HepG2 (cell line): ENCODE measurements at regions not wholly inside any gene's neighbourhood (a gene's known extent, or its start where the extent isn't known, plus 50 kb on each side); places are given as distances from the start of the nearest gene placed in this dataset.

Source experiments
- ATAC-seq: fragments of 200-7000 bp; cut with Tn5 transposase; 3 replicates; pipeline ENCODE4 v1.9.1; 2020; ENCODE audit warnings: mild to moderate bottlenecking, moderate library complexity
- BruUV-seq: library from RNA; stranded (reverse); fragments of 400-500 nt; replicated peaks from 2 replicates; lab custom pipeline; 2021; lab: Mats Ljungman, UMichigan
- CTCF ChIA-PET: fragments of 300-600 bp; formaldehyde crosslinking; extraction: SDS; loops from one replicate; lab custom pipeline; 2021; ENCODE audit warnings: low total read pairs, inconsistent platforms, low intra/inter-chr PET ratio; lab: Yijun Ruan, JAX
- POLR2A ChIA-PET: fragments of 350-600 bp; sonication (Branson Sonifier 250); formaldehyde crosslinking; loops from one replicate; lab custom pipeline; 2020; ENCODE audit warnings: antibody characterized with exemption, inconsistent platforms; lab: Yijun Ruan, JAX
- DNase-seq: peaks from one replicate; pipeline ENCODE4 v3.0.0-alpha.2; 2015; ENCODE audit warnings: low spot score
- FAIRE-seq: peaks from 3 replicates; lab custom pipeline; 2011; peaks lifted over from hg19 to GRCh38; lab: Jason Lieb, UNC
- H2AFZ ChIP-seq: one replicate; pipeline ENCODE4 v1.6.1; 2011; ENCODE audit warnings: low read length, inconsistent platforms
- H3K27ac ChIP-seq: fragments of 300-600 bp; 3 replicates; pipeline ENCODE4 v1.8.0; 2011; ENCODE audit warnings: mixed run types, mild to moderate bottlenecking, mixed read lengths, low read length, inconsistent platforms; ENCODE audit not compliant: insufficient read depth; ENCODE audit errors: extremely low read length
- H3K27me3 ChIP-seq, 2 experiments: fragments of 200-600 bp in 1 of 2; 2 replicates in 1 of 2; 3 replicates in 1 of 2; pipeline versions ENCODE4 v1.6.0 to v1.8.0; 2011; ENCODE audit warnings: low read length in 2 of 2, mild to moderate bottlenecking in 2 of 2, moderate library complexity in 2 of 2, inconsistent platforms in 1 of 2; ENCODE audit not compliant: insufficient read depth in 2 of 2, control insufficient read depth in 1 of 2
- H3K36me3 ChIP-seq, 2 experiments: fragments of 200-600 bp in 1 of 2; replicated peaks in 1 of 2; 2 replicates in 1 of 2; 3 replicates in 1 of 2; pipeline versions ENCODE4 v1.5.1 to v1.8.0; 2011; ENCODE audit warnings: low read length in 2 of 2, inconsistent platforms in 1 of 2; ENCODE audit not compliant: insufficient read depth in 2 of 2, control insufficient read depth in 1 of 2
- H3K4me1 ChIP-seq: 2 replicates; pipeline ENCODE4 v1.5.1; 2012; ENCODE audit warnings: low read length, inconsistent platforms; ENCODE audit not compliant: insufficient read depth
- H3K4me2 ChIP-seq: 2 replicates; pipeline ENCODE4 v1.6.0; 2011; ENCODE audit warnings: low read depth, low read length, inconsistent platforms
- H3K4me3 ChIP-seq, 3 experiments: fragments of 200-600 bp in 1 of 3; sonication (generic), shearing (Covaris generic) in 1 of 3; replicated peaks in 1 of 3; 2 replicates each; pipeline ENCODE4 v1.5.1; 2011 to 2016; ENCODE audit warnings: low read length in 3 of 3, inconsistent platforms in 2 of 3, low read depth in 2 of 3, mild to moderate bottlenecking in 2 of 3, control low read depth in 1 of 3, mixed read lengths in 1 of 3; ENCODE audit not compliant: insufficient read depth in 1 of 3
- H3K79me2 ChIP-seq: one replicate; pipeline ENCODE4 v1.6.1; 2011; ENCODE audit warnings: low read length, inconsistent platforms; ENCODE audit not compliant: insufficient read depth
- H3K9ac ChIP-seq: 2 replicates; pipeline ENCODE4 v1.6.0; 2011; ENCODE audit warnings: mild to moderate bottlenecking, low read depth, low read length, inconsistent platforms; ENCODE audit not compliant: insufficient read depth
- H3K9me3 ChIP-seq: 2 replicates; pipeline ENCODE4 v1.5.1; 2012; ENCODE audit warnings: mild to moderate bottlenecking, low read length
- H4K20me1 ChIP-seq: 2 replicates; pipeline ENCODE4 v1.6.0; 2011; ENCODE audit warnings: inconsistent platforms, mild to moderate bottlenecking, low read length, moderate library complexity; ENCODE audit not compliant: insufficient read depth
- ARID5B ChIP-seq: IDR thresholded peaks from 2 replicates; pipeline ENCODE4 v1.4.0; 2020; ENCODE audit warnings: mild to moderate bottlenecking, missing genetic modification reagents
- ASH2L ChIP-seq: fragments of 300-600, 200-600 bp; sonication (generic); IDR thresholded peaks from 2 replicates; pipeline ENCODE4 v1.7.0; 2017; ENCODE audit warnings: low read depth, mild to moderate bottlenecking, moderate library complexity, mixed read lengths, low read length; ENCODE audit not compliant: insufficient read length
- CEBPB ChIP-seq: IDR thresholded peaks from 2 replicates; pipeline ENCODE4 v1.6.1; 2011; ENCODE audit warnings: low read depth, low read length, improper control_type of control experiment, borderline replicate concordance
- CENPX ChIP-seq: sonication (generic); formaldehyde crosslinking; IDR thresholded peaks from 2 replicates; pipeline ENCODE4 v1.9.0; 2021; ENCODE audit warnings: mild to moderate bottlenecking, missing genetic modification reagents, moderate library complexity
- CTCF ChIP-seq: sonication (generic); formaldehyde crosslinking; IDR thresholded peaks from 2 replicates; pipeline ENCODE4 v1.5.0; 2020; ENCODE audit warnings: mild to moderate bottlenecking, missing genetic modification reagents, moderate library complexity
- REPIN1 ChIP-seq: sonication (generic); formaldehyde crosslinking; IDR thresholded peaks from 2 replicates; pipeline ENCODE4 v1.8.0; 2022; ENCODE audit warnings: missing genetic modification reagents, low read depth, mild to moderate bottlenecking, borderline replicate concordance
- SMAD1 ChIP-seq: sonication (generic); formaldehyde crosslinking; IDR thresholded peaks from 2 replicates; pipeline ENCODE4 v1.4.0; 2020; ENCODE audit warnings: missing genetic modification reagents, low read depth, mild to moderate bottlenecking, borderline replicate concordance
- TBL1XR1 ChIP-seq: fragments of 150-350 bp; IDR thresholded peaks from 2 replicates; pipeline ENCODE4 v1.6.1; 2014; ENCODE audit warnings: borderline replicate concordance, low read length; ENCODE audit not compliant: partially characterized antibody
- ZNF570 ChIP-seq: sonication (generic); formaldehyde crosslinking; IDR thresholded peaks from 2 replicates; pipeline ENCODE4 v1.4.0; 2020; ENCODE audit warnings: mild to moderate bottlenecking, missing genetic modification reagents, borderline replicate concordance
- ZXDC ChIP-seq: sonication (generic); formaldehyde crosslinking; IDR thresholded peaks from 2 replicates; pipeline ENCODE4 v1.5.0; 2020; ENCODE audit warnings: mild to moderate bottlenecking, missing genetic modification reagents
- WGBS: methylation state at CpG from one replicate; pipeline ENCODE4 v1.1.6; 2017; ENCODE audit warnings: low lambda C conversion rate; 5-methylcytosine and 5-hydroxymethylcytosine counted together
- in situ Hi-C: cut with HindIII; loops from 2 replicates; pipeline ENCODE4 v1.10.0; 2017; ENCODE audit warnings: low pct_unique_long_range_greater_than_20kb; ENCODE audit not compliant: extremely low pct_ligation_motif_present
- intact Hi-C: fragments of 100-400 bp; cut with micrococcal nuclease; formaldehyde crosslinking; loops from one replicate; pipeline ENCODE4 v1.10.0; 2022; ENCODE audit not compliant: unreplicated experiment

- Histone ChIP-seq H3K27ac (no peak overlapping the region), H3K79me2 (no peaks in the 10 kb centered on the region), H3K27me3 (no peaks in the 10 kb centered on the region), H3K36me3 (no peaks in the 10 kb centered on the region), H3K4me2 (no peak overlapping the region), H3K9me3 (no peaks in the 10 kb centered on the region), H3K4me3 (no peak overlapping the region), H4K20me1 (no peaks in the 10 kb centered on the region), H2AFZ (no peak overlapping the region), H3K4me1 (no peaks in the 10 kb centered on the region), H3K9ac (no peak overlapping the region)
- FAIRE-seq (no peak), ATAC-seq (no peak), DNase-seq (no peak)
- ChIA-PET POLR2A (no interaction called here), CTCF (no interaction called here)
- no peak for TF ChIP-seq CENPX (CRISPR knock-in tag)
- no peak for TF ChIP-seq SMAD1 (CRISPR knock-in tag)
- no peak for TF ChIP-seq ASH2L
- no peak for TF ChIP-seq CEBPB
- WGBS = 30% methylated on average over 3 of the region's 3 CpGs
- intact Hi-C loops = no loop called here
- in situ Hi-C loops = no loop called here
- no TSS peak for BruUV-seq
These were observed 113.0 kb upstream of the TFAP2D start for GRCh38 chr6:50600280-50600679.

- intact Hi-C loops = loop anchor here (1.0 to 2.0 kb wide), 3 partner anchors 337 to 474 kb away; no protein-coding TSS in a partner anchor
- ChIA-PET CTCF (interaction anchor here (2.0 to 2.1 kb wide), 2 partner anchors 337 to 474 kb away, joined by 6 to 12 read pairs; no protein-coding TSS in a partner anchor), POLR2A (no interaction called here)
- H2AFZ ChIP-seq = no peak overlapping the region
- WGBS = 21% methylated on average over 2 of the region's 2 CpGs
- no peak overlapping the region for H3K4me2 ChIP-seq
- no peaks in the 10 kb centered on the region for H3K36me3 ChIP-seq
- no peaks in the 10 kb centered on the region for H3K4me1 ChIP-seq
- no peaks in the 10 kb centered on the region for H3K79me2 ChIP-seq
- H3K9ac ChIP-seq = no peak overlapping the region
- no TSS peak for BruUV-seq
- in situ Hi-C loops = no loop called here
- ATAC-seq (no peak; the same call in 2 of the 3 replicates), FAIRE-seq (peak; percentile 67), DNase-seq (peak; percentile 41)
- H3K27me3 ChIP-seq = no peaks in the 10 kb centered on the region
- H3K9me3 ChIP-seq = no peaks in the 10 kb centered on the region
- no peak overlapping the region for H3K4me3 ChIP-seq
- no peak overlapping the region for H3K27ac ChIP-seq
- H4K20me1 ChIP-seq = no peaks in the 10 kb centered on the region
- TF ChIP-seq ARID5B (CRISPR knock-in tag) (no peak), CTCF (CRISPR knock-in tag) (peak; percentile 64), ZNF570 (CRISPR knock-in tag) (no peak), TBL1XR1 (no peak), ZXDC (no peak), REPIN1 (CRISPR knock-in tag) (no peak)
These were observed 111.0 kb upstream of the TFAP2D start for GRCh38 chr6:50602292-50602691.
